Suprapubic skin (tissue), 4 donors: ENCODE measurements at regions not wholly inside any gene's neighbourhood (a gene's known extent, or its start where the extent isn't known, plus 50 kb on each side); places are given as distances from the start of the nearest gene placed in this dataset.

Source experiments
- DNase-seq, 2 donors: peaks; one replicate each; pipeline ENCODE4 v3.0.0-alpha.2; 2019; ENCODE audit warnings: low spot score in 2 of 2
- H3K27ac ChIP-seq: fragments of 200-600 bp; sonication (generic); one replicate; pipeline ENCODE4 v1.5.1; 2019
- H3K27me3 ChIP-seq: fragments of 200-600 bp; sonication (generic); one replicate; pipeline ENCODE4 v1.5.1; 2019
- H3K36me3 ChIP-seq: fragments of 200-600 bp; sonication (generic); one replicate; pipeline ENCODE4 v1.5.1; 2019
- H3K4me1 ChIP-seq: fragments of 200-600 bp; sonication (generic); one replicate; pipeline ENCODE4 v1.5.1; 2019
- H3K4me3 ChIP-seq: fragments of 200-600 bp; sonication (generic); one replicate; pipeline ENCODE4 v1.5.1; 2019; ENCODE audit warnings: mild to moderate bottlenecking
- H3K9me3 ChIP-seq: fragments of 200-600 bp; sonication (generic); one replicate; pipeline ENCODE4 v1.5.1; 2019
- EP300 ChIP-seq: sonication (generic); formaldehyde crosslinking; IDR thresholded peaks from one replicate; pipeline ENCODE4 v1.6.1; 2017; ENCODE audit warnings: antibody characterized with exemption
- POLR2A ChIP-seq, 2 donors: fragments of 450-650 bp; IDR thresholded peaks; one replicate each; pipeline ENCODE4 v1.6.1; 2017; ENCODE audit warnings: antibody characterized with exemption in 2 of 2, mild to moderate bottlenecking in 2 of 2, moderate library complexity in 2 of 2
- POLR2AphosphoS5 ChIP-seq, 3 donors: sonication (generic); formaldehyde crosslinking; IDR thresholded peaks; one replicate each; pipeline ENCODE4 v1.6.1; 2017; ENCODE audit warnings: antibody characterized with exemption in 3 of 3
- WGBS: methylation state at CpG from one replicate; pipeline ENCODE4 v1.1.5; 2018; 5-methylcytosine and 5-hydroxymethylcytosine counted together
- TF ChIP-seq, protein P1 (sequence below), 2 donors: fragments of 200-600 bp in 1 of 2; fragments of 450-650 bp in 1 of 2; sonication (generic) in 1 of 2; IDR thresholded peaks; one replicate each; pipeline ENCODE4 v1.5.1; 2016 to 2019; ENCODE audit warnings: antibody characterized with exemption in 2 of 2, mild to moderate bottlenecking in 1 of 2, moderate library complexity in 1 of 2

DNA sequence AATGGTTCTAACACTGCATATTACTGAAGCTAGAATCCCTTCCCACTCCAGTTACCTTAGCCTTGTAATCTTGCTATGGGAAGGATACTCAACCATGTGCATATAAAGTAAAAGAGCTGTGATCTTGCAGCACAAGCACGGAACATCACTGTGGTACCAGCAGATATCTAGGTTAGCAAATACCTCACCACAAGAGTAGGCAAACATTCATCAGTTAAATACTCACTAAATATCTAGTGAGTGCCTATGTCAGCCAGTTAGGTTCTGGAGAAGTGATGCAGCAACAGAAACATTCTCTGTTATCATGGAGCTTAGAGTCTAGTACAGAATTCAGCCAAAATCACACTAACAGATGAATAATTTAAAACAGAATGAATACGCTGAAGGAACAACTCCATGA lies 349.6 kb upstream of the UBE2E3 start:
- H3K4me1 ChIP-seq = no peaks in the 10 kb centered on the region
- H3K36me3 ChIP-seq = no peaks in the 10 kb centered on the region
- TF ChIP-seq, protein P1, sequence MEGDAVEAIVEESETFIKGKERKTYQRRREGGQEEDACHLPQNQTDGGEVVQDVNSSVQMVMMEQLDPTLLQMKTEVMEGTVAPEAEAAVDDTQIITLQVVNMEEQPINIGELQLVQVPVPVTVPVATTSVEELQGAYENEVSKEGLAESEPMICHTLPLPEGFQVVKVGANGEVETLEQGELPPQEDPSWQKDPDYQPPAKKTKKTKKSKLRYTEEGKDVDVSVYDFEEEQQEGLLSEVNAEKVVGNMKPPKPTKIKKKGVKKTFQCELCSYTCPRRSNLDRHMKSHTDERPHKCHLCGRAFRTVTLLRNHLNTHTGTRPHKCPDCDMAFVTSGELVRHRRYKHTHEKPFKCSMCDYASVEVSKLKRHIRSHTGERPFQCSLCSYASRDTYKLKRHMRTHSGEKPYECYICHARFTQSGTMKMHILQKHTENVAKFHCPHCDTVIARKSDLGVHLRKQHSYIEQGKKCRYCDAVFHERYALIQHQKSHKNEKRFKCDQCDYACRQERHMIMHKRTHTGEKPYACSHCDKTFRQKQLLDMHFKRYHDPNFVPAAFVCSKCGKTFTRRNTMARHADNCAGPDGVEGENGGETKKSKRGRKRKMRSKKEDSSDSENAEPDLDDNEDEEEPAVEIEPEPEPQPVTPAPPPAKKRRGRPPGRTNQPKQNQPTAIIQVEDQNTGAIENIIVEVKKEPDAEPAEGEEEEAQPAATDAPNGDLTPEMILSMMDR (IDR thresholded peaks at IDR 0.05) = no peak
- TF ChIP-seq POLR2A (IDR thresholded peaks at IDR 0.05) = no peak
- TF ChIP-seq EP300 = no peak
- TF ChIP-seq POLR2AphosphoS5 (IDR thresholded peaks at IDR 0.05) = no peak
- no peak overlapping the region for H3K27ac ChIP-seq
- no peak overlapping the region for H3K4me3 ChIP-seq
- no peaks in the 10 kb centered on the region for H3K9me3 ChIP-seq
- WGBS = 98% methylated on average over 2 of the region's 2 CpGs
- no peak for DNase-seq
- no peaks in the 10 kb centered on the region for H3K27me3 ChIP-seq

- H3K4me3 ChIP-seq = no peak overlapping the region
- DNase-seq = no peak
- TF ChIP-seq, protein P1 (IDR thresholded peaks at IDR 0.05) = no peak
- no peaks in the 10 kb centered on the region for H3K27me3 ChIP-seq
- H3K4me1 ChIP-seq = peaks cover 3% of the 10 kb centered on the region
- WGBS = 79% methylated on average over 4 of the region's 4 CpGs
- H3K36me3 ChIP-seq = no peaks in the 10 kb centered on the region
- no peaks in the 10 kb centered on the region for H3K9me3 ChIP-seq
- no peak overlapping the region for H3K27ac ChIP-seq
Measured at GRCh38 chr2:180625006-180625844, 355.2 kb upstream of the UBE2E3 start.

- 69% methylated on average over 3 of the region's 3 CpGs for WGBS
- DNase-seq = no peak
- no peak overlapping the region for H3K4me3 ChIP-seq
- no peaks in the 10 kb centered on the region for H3K36me3 ChIP-seq
- H3K9me3 ChIP-seq = no peaks in the 10 kb centered on the region
- peaks cover 3% of the 10 kb centered on the region for H3K4me1 ChIP-seq
- TF ChIP-seq EP300 (no peak), POLR2A (IDR thresholded peaks at IDR 0.05) (no peak), POLR2AphosphoS5 (IDR thresholded peaks at IDR 0.05) (no peak)
- TF ChIP-seq, protein P1 (IDR thresholded peaks at IDR 0.05) = no peak
- H3K27ac ChIP-seq = no peak overlapping the region
- no peaks in the 10 kb centered on the region for H3K27me3 ChIP-seq
Measured at GRCh38 chr2:180621941-180622918, 358.2 kb upstream of the UBE2E3 start.

- Histone ChIP-seq H3K9me3 (no peaks in the 10 kb centered on the region), H3K36me3 (no peaks in the 10 kb centered on the region), H3K4me1 (peaks cover 3% of the 10 kb centered on the region), H3K4me3 (no peak overlapping the region), H3K27ac (no peak overlapping the region), H3K27me3 (no peaks in the 10 kb centered on the region)
- TF ChIP-seq POLR2A (IDR thresholded peaks at IDR 0.05) (no peak), POLR2AphosphoS5 (IDR thresholded peaks at IDR 0.05) (no peak), EP300 (no peak)
- TF ChIP-seq, protein P1 (IDR thresholded peaks at IDR 0.05) = no peak
- DNase-seq = no peak
Measured at GRCh38 chr2:180621366-180621765, 359.0 kb upstream of the UBE2E3 start.

DNA sequence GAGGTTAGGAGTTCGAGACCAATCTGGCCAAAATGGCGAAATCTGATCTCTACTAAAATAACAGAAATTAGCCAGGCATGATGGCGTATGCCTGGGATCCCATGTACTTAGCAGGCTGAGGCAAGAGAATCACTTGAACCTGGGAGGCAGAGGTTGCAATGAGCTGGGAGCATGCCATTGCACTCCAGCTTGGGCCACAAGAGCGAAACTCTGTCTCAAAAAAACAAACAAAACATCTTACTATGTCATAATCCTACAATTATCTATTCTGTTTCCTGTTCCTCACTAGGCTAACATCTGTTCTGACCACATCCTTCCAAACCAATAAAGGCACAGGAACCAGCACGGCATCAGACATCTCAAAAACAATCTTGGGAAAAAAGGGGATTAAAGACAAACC lies 361.8 kb upstream of the UBE2E3 start:
- no peaks in the 10 kb centered on the region for H3K27me3 ChIP-seq
- TF ChIP-seq POLR2A (IDR thresholded peaks at IDR 0.05) (no peak), POLR2AphosphoS5 (IDR thresholded peaks at IDR 0.05) (no peak), EP300 (no peak)
- TF ChIP-seq, protein P1 (IDR thresholded peaks at IDR 0.05) = no peak
- H3K36me3 ChIP-seq = no peaks in the 10 kb centered on the region
- H3K4me1 ChIP-seq = peaks cover 3% of the 10 kb centered on the region
- DNase-seq = no peak
- 87% methylated on average over 5 of the region's 5 CpGs for WGBS
- no peaks in the 10 kb centered on the region for H3K9me3 ChIP-seq
- no peak overlapping the region for H3K4me3 ChIP-seq
- no peak overlapping the region for H3K27ac ChIP-seq
